Pulmonary artery endothelial cell (primary cell): ENCODE measurements at regions not wholly inside any gene's neighbourhood (a gene's known extent, or its start where the extent isn't known, plus 50 kb on each side); places are given as distances from the start of the nearest gene placed in this dataset.

Experiments used
- DNase-seq: peaks from one replicate; pipeline ENCODE4 v3.0.0-alpha.2; 2011; ENCODE audit warnings: low read depth, low spot score

GRCh38 chr6:113401231-113401630, 455.9 kb upstream of the MARCKS start:
- DNase-seq, result peak; percentile 13

- no peak for DNase-seq
Observed at GRCh38 chr6:113402544-113402943, 454.6 kb upstream of the MARCKS start.

- no peak for DNase-seq
Observed at GRCh38 chr6:113403966-113404595, 453.1 kb upstream of the MARCKS start.

- DNase-seq, result no peak
Observed at GRCh38 chr6:113405326-113406047, 451.7 kb upstream of the MARCKS start.

- no peak for DNase-seq
Observed at GRCh38 chr6:113406048-113406695, 451.0 kb upstream of the MARCKS start.

- no peak for DNase-seq
Observed at GRCh38 chr6:113411011-113411410, 446.1 kb upstream of the MARCKS start.

GRCh38 chr6:113412589-113413357, 444.4 kb upstream of the MARCKS start:
- no peak for DNase-seq

GRCh38 chr6:113414511-113414910, 442.6 kb upstream of the MARCKS start:
- peak; percentile 33 for DNase-seq

- DNase-seq, result no peak
Observed at GRCh38 chr6:113416170-113416569, 441.0 kb upstream of the MARCKS start.

- no peak for DNase-seq
Observed at GRCh38 chr6:113420290-113420689, 436.9 kb upstream of the MARCKS start.

GRCh38 chr6:113421997-113422396, 435.1 kb upstream of the MARCKS start:
- DNase-seq, result no peak

GRCh38 chr6:113423956-113424355, 433.2 kb upstream of the MARCKS start:
- no peak for DNase-seq

- no peak for DNase-seq
Observed at GRCh38 chr6:113425977-113426660, 431.0 kb upstream of the MARCKS start.

GRCh38 chr6:113427617-113428016, 429.5 kb upstream of the MARCKS start:
- DNase-seq, result no peak

GRCh38 chr6:113428702-113429101, 428.4 kb upstream of the MARCKS start:
- no peak for DNase-seq

- DNase-seq, result no peak
Observed at GRCh38 chr6:113432521-113433334, 424.4 kb upstream of the MARCKS start.

GRCh38 chr6:113433335-113433991, 423.7 kb upstream of the MARCKS start:
- no peak for DNase-seq

- DNase-seq, result no peak
Observed at GRCh38 chr6:113434641-113435040, 422.5 kb upstream of the MARCKS start.

- DNase-seq, result no peak
Observed at GRCh38 chr6:113437566-113437965, 419.6 kb upstream of the MARCKS start.

- DNase-seq, result no peak
Observed at GRCh38 chr6:113439866-113440265, 417.3 kb upstream of the MARCKS start.
